ENCODE measurements at regions not wholly inside any gene's neighbourhood (a gene's known extent, or its start where the extent isn't known, plus 50 kb on each side); places are given as distances from the start of the nearest gene placed in this dataset.

DNA sequence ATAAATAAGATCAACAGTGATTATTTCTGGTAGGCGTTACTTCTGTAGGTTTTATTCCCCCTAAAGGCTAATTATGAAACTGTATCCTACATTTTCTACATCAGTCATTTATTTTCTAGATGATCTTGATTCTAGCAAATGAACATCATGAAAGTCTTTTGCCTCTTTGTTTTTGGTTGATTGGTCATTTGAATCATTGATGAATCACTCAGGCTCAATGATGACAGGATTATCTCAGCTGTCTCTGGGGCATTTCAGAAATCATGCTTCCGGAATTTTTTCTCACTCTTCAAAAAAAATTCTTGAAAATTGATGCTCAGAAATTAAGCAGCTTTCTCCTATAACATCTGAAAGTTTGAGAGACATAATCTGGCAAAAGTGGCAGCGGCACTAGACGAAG is 298.9 kb upstream of the TCF4 start:
- TF ChIP-seq CTCF (IDR thresholded peaks at IDR 0.05; ENCODE audit: borderline replicate concordance, extremely low read depth, low read length, poor library complexity, severe bottlenecking) (no peak), EZH2 (IDR thresholded peaks at IDR 0.05; ENCODE audit: borderline replicate concordance, low read depth, low read length, severe bottlenecking) (no peak)
